ENCODE measurements at regions not wholly inside any gene's neighbourhood (a gene's known extent, or its start where the extent isn't known, plus 50 kb on each side); places are given as distances from the start of the nearest gene placed in this dataset.

- Histone ChIP-seq H2BK20ac (ENCODE audit: low read depth, low read length, poor library complexity, severe bottlenecking) (no peak overlapping the region), H3K27me3 (ENCODE audit: insufficient read depth, low read length) (no peaks in the 10 kb centered on the region), H3K23ac (ENCODE audit: insufficient read length, low read depth, low read length) (no peak overlapping the region), H4K5ac (ENCODE audit: insufficient read length, low read depth, low read length) (no peak overlapping the region), H3T11ph (ENCODE audit: low read length) (no peak overlapping the region), H2BK5ac (ENCODE audit: insufficient read length, low read length) (no peak overlapping the region), H3K56ac (ENCODE audit: insufficient read length, low read depth, low read length) (no peak overlapping the region), H3K18ac (ENCODE audit: insufficient read length, low read depth, low read length) (no peak overlapping the region), H2AK5ac (ENCODE audit: insufficient read length, low read length) (no peak overlapping the region), H4K91ac (ENCODE audit: insufficient read length, low read depth, low read length) (no peak overlapping the region), H3K9me3 (ENCODE audit: control insufficient read depth, low read depth, low read length) (no peaks in the 10 kb centered on the region), H2BK120ac (ENCODE audit: low read depth, low read length, poor library complexity, severe bottlenecking) (no peak overlapping the region), H3K4ac (ENCODE audit: low read depth, low read length) (no peak overlapping the region), H2BK12ac (ENCODE audit: insufficient read length, low read depth, low read length) (no peak overlapping the region), H3K4me2 (ENCODE audit: insufficient read depth, insufficient read length, low read length) (no peak overlapping the region), H3K9ac (ENCODE audit: extremely low read depth, insufficient read length, low read length) (no peak overlapping the region), H4K8ac (replicated peaks; ENCODE audit: insufficient read length, low read depth, low read length) (no peak overlapping the region), H3K79me1 (ENCODE audit: insufficient read depth, low read depth, low read length, poor library complexity, severe bottlenecking) (no peaks in the 10 kb centered on the region), H3K4me1 (ENCODE audit: insufficient read depth, low read length) (peaks cover 9% of the 10 kb centered on the region), H3K27ac (ENCODE audit: insufficient read length, low read depth, low read length) (no peak overlapping the region), H3K79me2 (ENCODE audit: insufficient read depth, low read length) (peaks cover 25% of the 10 kb centered on the region; the same call in 1 of the 2 replicates), H3K23me2 (ENCODE audit: insufficient read length, low read depth, low read length, poor library complexity, severe bottlenecking) (no peaks in the 10 kb centered on the region), H2AFZ (ENCODE audit: low read length) (no peak overlapping the region), H3K14ac (ENCODE audit: insufficient read depth, low read length) (no peak overlapping the region), H4K20me1 (ENCODE audit: control insufficient read depth, insufficient read depth, insufficient read length) (no peaks in the 10 kb centered on the region), H2BK15ac (ENCODE audit: low read depth, low read length) (no peak overlapping the region)
- H3K4me1 Mint-ChIP-seq = peaks cover 18 to 40% of the 10 kb centered on the region in 2 experiments
- H3K36me3 Mint-ChIP-seq (ENCODE audit: insufficient read depth in 1 of 3, low read depth in 3 of 3) = peaks cover 0 to 16% (median 0%) of the 10 kb centered on the region in 3 experiments; a peak in 4 of 7 replicates
- H3K27me3 Mint-ChIP-seq (ENCODE audit: low read depth) = no peaks in the 10 kb centered on the region
- no CpG with 5 or more reads among the region's 2 CpGs for WGBS (ENCODE audit: extremely low coverage, insufficient read length, low lambda C conversion rate)
- TF ChIP-seq CTCF (conservative IDR thresholded peaks at IDR 0.05) = no peak
- DNase-seq = no peak
- H3K9me3 Mint-ChIP-seq = peaks cover 0 to 4% of the 10 kb centered on the region in 2 experiments; a peak in 2 of 5 replicates
- no peak overlapping the region for H3K4me3 Mint-ChIP-seq
- H3K27ac Mint-ChIP-seq = peak overlapping the region in 1 of 3 experiments; percentile 82; a peak in 2 of 7 replicates
Measured at GRCh38 chr7:20076835-20077234, 140.3 kb downstream of the MACC1 start.
